Type B pancreatic cell (in vitro differentiated cells): ENCODE measurements at regions not wholly inside any gene's neighbourhood (a gene's known extent, or its start where the extent isn't known, plus 50 kb on each side); places are given as distances from the start of the nearest gene placed in this dataset.

Experiments used
- DNase-seq: peaks from one replicate; pipeline ENCODE4 v3.0.0; 2021; ENCODE audit warnings: mixed read lengths; ENCODE audit not compliant: unreplicated experiment; ENCODE audit errors: extremely low spot score
- H3K27ac Mint-ChIP-seq: 2 replicates; pipeline ENCODE4 v1.8.0; 2021; ENCODE audit warnings: mild to moderate bottlenecking, mixed read lengths
- H3K27me3 Mint-ChIP-seq: 2 replicates; pipeline ENCODE4 v1.8.0; 2021; ENCODE audit warnings: mixed read lengths
- H3K36me3 Mint-ChIP-seq: 2 replicates; pipeline ENCODE4 v1.8.0; 2021; ENCODE audit warnings: mixed read lengths
- H3K4me1 Mint-ChIP-seq: one replicate; pipeline ENCODE4 v1.8.0; 2021; ENCODE audit warnings: mixed read lengths; ENCODE audit not compliant: unreplicated experiment
- H3K4me3 Mint-ChIP-seq: 2 replicates; pipeline ENCODE4 v1.8.0; 2021; ENCODE audit warnings: mild to moderate bottlenecking, mixed read lengths
- H3K9me3 Mint-ChIP-seq: 2 replicates; pipeline ENCODE4 v1.8.0; 2021; ENCODE audit warnings: mixed read lengths
- CTCF ChIP-seq: fragments of 200-600 bp; sonication (generic); conservative IDR thresholded peaks from 2 replicates; pipeline ENCODE4 v1.5.0; 2021; ENCODE audit warnings: antibody characterized with exemption, mild to moderate bottlenecking

DNA sequence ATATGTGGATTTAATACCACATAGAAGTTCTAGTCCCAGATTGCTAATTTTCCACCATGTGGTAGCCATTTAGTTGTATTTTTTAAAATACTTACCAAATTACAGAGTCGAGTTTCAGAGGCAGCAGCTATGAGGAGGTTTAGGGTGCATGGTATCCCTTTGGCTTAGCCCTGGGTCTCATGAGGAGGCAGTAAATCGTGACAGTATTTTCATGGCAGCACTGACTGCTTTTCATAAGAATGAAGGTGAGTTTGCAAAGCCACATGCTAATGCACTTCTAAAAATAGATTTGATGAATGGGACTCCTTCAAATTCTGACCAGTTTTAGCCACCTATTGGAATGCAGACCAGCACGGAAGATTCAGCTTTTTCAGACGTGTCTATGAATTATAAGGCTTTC is 114.0 kb upstream of the FRG1 start:
- H3K27me3 Mint-ChIP-seq, result no peaks in the 10 kb centered on the region
- no peaks in the 10 kb centered on the region for H3K36me3 Mint-ChIP-seq
- no peak overlapping the region for H3K27ac Mint-ChIP-seq
- H3K4me3 Mint-ChIP-seq, result no peak overlapping the region
- TF ChIP-seq CTCF, result no peak
- no peak for DNase-seq
- no peaks in the 10 kb centered on the region for H3K4me1 Mint-ChIP-seq
- H3K9me3 Mint-ChIP-seq, result peaks cover 6% of the 10 kb centered on the region

DNA sequence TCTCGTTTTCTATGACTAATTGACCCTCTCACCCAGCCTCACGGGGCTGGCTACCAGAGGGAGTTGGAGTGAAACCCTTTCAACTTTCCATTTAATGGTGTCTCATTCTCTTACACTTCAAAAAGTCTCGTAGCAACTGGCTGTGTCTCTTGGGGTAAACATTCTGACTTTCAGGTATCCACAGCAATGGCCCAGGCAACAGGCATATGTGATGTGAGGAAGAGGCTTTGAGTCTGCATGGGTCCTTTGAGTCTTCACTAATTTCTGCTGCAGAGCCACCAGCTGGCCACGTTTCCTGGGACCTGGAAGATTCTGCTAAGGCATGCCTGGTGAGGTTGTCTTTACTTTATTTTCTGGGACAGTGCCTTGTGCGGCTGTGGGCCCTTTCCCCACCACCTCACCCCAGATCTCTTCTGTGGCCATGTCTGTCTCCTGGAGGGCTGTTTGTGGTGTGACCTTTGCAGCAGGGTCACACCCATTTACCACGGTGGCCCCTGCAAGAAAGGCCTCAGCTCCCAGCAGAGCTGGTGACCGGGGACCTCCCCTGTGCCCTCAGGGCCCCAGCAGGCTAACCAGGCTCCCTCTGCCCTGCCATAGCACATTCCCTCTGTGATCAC is 112.5 kb upstream of the FRG1 start:
- peaks cover 6% of the 10 kb centered on the region for H3K9me3 Mint-ChIP-seq
- no peaks in the 10 kb centered on the region for H3K27me3 Mint-ChIP-seq
- H3K4me1 Mint-ChIP-seq, result no peaks in the 10 kb centered on the region
- H3K27ac Mint-ChIP-seq, result no peak overlapping the region
- H3K36me3 Mint-ChIP-seq, result no peaks in the 10 kb centered on the region
- H3K4me3 Mint-ChIP-seq, result no peak overlapping the region
- DNase-seq, result no peak
- TF ChIP-seq CTCF, result no peak

- Mint-ChIP-seq H3K27me3 (no peaks in the 10 kb centered on the region), H3K4me1 (no peaks in the 10 kb centered on the region), H3K36me3 (no peaks in the 10 kb centered on the region), H3K4me3 (no peak overlapping the region), H3K27ac (no peak overlapping the region), H3K9me3 (no peaks in the 10 kb centered on the region)
- no peak for TF ChIP-seq CTCF
- no peak for DNase-seq
Observed at GRCh38 chr4:189832528-189832927, 108.1 kb upstream of the FRG1 start.

- H3K9me3 Mint-ChIP-seq, result no peaks in the 10 kb centered on the region
- DNase-seq, result no peak
- H3K36me3 Mint-ChIP-seq, result no peaks in the 10 kb centered on the region
- no peak for TF ChIP-seq CTCF
- no peak overlapping the region for H3K27ac Mint-ChIP-seq
- H3K4me1 Mint-ChIP-seq, result no peaks in the 10 kb centered on the region
- no peaks in the 10 kb centered on the region for H3K27me3 Mint-ChIP-seq
- H3K4me3 Mint-ChIP-seq, result no peak overlapping the region
Observed at GRCh38 chr4:189834616-189835015, 106.1 kb upstream of the FRG1 start.

DNA sequence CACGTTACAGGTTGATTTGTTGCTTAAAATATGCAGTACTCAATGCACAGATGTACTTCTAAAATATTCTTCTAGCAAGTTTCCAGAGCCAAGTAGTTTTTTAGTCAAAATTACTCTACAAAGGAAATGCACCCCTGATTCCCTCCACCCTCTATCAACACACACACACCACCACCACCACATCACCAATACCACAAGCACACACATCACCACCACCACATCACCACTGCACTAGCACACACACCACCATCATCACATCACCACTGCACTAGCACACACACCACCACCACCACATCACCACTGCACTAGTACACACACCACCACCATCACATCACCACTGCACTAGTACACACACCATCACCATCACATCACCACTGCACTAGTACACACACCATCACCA is 105.2 kb upstream of the FRG1 start:
- Mint-ChIP-seq H3K4me3 (no peak overlapping the region), H3K27me3 (no peaks in the 10 kb centered on the region), H3K9me3 (no peaks in the 10 kb centered on the region), H3K36me3 (no peaks in the 10 kb centered on the region), H3K27ac (no peak overlapping the region), H3K4me1 (no peaks in the 10 kb centered on the region)
- DNase-seq, result no peak
- TF ChIP-seq CTCF, result no peak

DNA sequence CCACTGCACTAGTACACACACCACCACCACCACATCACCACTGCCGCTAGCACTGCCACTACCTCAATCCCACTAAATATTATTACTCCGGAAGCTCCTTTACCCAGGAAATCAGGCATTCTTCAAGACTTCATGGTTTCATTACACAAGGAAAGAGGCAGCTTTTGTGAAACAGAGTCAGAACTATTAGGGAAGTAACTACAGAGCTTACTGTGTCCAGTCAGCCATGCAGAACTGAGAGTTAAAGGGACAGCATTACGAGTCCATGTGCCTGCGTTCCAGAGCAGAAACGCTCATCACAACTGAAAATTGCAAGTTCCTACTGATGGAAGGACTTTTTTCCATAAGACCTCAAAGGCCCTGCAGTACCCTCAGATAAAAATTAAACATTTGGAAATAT is 103.2 kb upstream of the FRG1 start:
- no peaks in the 10 kb centered on the region for H3K9me3 Mint-ChIP-seq
- H3K36me3 Mint-ChIP-seq, result no peaks in the 10 kb centered on the region

More for the DNA sequence above, 103.2 kb upstream of the FRG1 start:
- Mint-ChIP-seq H3K4me3 (no peak overlapping the region), H3K27ac (no peak overlapping the region), H3K4me1 (no peaks in the 10 kb centered on the region), H3K27me3 (no peaks in the 10 kb centered on the region)
- DNase-seq, result no peak
- TF ChIP-seq CTCF, result no peak
